ENCODE measurements at regions not wholly inside any gene's neighbourhood (a gene's known extent, or its start where the extent isn't known, plus 50 kb on each side); places are given as distances from the start of the nearest gene placed in this dataset.

- no peak for TF ChIP-seq CTCF (IDR thresholded peaks at IDR 0.05)
Measured at GRCh38 chr2:9113916-9114315, 92.7 kb upstream of the ASAP2 start.

GRCh38 chr2:9113262-9113661, 93.3 kb upstream of the ASAP2 start:
- no peak for TF ChIP-seq CTCF (IDR thresholded peaks at IDR 0.05)

GRCh38 chr2:9112079-9112721, 94.4 kb upstream of the ASAP2 start:
- TF ChIP-seq CTCF (IDR thresholded peaks at IDR 0.05), result no peak

GRCh38 chr2:9110893-9111569, 95.6 kb upstream of the ASAP2 start:
- no peak for TF ChIP-seq CTCF (IDR thresholded peaks at IDR 0.05)

- no peak for TF ChIP-seq CTCF (IDR thresholded peaks at IDR 0.05)
Measured at GRCh38 chr2:9110346-9110884, 96.2 kb upstream of the ASAP2 start.

- TF ChIP-seq CTCF (IDR thresholded peaks at IDR 0.05), result no peak
Measured at GRCh38 chr2:9109871-9110270, 96.7 kb upstream of the ASAP2 start.

- TF ChIP-seq CTCF (IDR thresholded peaks at IDR 0.05), result no peak
Measured at GRCh38 chr2:9108210-9108967, 98.2 kb upstream of the ASAP2 start.

Measured in LNCAP (cell line).